ENCODE measurements at regions not wholly inside any gene's neighbourhood (a gene's known extent, or its start where the extent isn't known, plus 50 kb on each side); places are given as distances from the start of the nearest gene placed in this dataset.

DNA sequence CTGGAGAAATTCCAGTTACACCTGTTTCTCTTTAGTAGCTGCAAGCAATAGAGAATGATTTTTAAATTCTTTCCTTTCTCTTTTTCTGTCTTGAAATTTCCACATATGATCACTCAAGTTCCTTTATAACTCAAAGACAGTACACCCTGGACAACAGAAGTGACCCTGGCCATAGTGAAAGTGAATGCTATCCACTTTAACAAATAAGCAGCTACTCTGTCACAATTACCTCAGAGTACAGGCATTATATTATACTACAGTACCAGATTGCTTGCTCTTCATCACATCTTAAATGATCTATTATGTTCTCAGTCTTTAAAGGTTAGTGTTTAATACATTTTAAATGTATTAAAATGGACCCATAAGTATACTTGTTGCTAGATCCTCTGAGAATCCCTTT is 136.2 kb downstream of the KLF12 start:
- no peak for DNase-seq

- DNase-seq, result no peak
These were observed 137.6 kb downstream of the KLF12 start for GRCh38 chr13:73996569-73996968.

DNA sequence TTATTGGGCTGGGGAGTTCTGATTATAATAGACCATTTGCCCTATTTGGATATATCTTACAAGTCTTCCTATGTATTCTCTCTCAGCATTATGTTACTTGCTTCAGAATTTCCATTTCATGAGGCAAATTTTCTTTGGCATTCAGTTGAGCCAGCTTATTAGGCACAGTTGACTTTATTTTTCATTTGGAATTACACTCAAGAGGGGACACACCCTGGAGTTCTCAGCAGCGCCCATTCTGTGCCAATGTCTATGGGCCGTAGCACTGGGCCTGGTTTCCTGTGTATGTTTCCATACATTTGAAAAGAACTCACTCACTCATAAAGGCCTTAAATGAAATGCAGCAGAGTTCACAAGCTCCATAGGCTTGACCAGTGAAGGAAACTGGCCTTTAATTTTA is 138.5 kb downstream of the KLF12 start:
- no peak for DNase-seq

DNA sequence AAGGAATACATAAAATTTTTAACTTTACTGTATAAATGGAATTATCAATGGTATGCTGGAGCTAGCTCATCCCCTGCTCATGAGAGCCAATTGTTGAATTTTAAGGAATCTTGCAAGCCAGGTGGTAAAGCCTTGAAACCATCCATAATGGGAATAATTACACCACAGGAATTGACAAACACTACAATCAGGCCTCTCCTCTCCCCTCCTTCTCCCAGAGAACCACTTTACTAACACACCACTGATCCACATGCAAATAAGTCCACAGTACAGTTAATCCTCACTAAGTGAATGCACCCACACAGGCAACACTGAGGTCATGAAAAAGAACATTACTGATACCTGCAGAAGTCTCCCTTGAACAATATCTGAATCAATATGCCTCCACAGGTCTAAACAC is 140.5 kb downstream of the KLF12 start:
- no peak for DNase-seq

- DNase-seq, result no peak
These were observed 142.3 kb downstream of the KLF12 start for GRCh38 chr13:73991884-73992283.

GRCh38 chr13:73991384-73991783 is 142.8 kb downstream of the KLF12 start:
- no peak for DNase-seq

DNA sequence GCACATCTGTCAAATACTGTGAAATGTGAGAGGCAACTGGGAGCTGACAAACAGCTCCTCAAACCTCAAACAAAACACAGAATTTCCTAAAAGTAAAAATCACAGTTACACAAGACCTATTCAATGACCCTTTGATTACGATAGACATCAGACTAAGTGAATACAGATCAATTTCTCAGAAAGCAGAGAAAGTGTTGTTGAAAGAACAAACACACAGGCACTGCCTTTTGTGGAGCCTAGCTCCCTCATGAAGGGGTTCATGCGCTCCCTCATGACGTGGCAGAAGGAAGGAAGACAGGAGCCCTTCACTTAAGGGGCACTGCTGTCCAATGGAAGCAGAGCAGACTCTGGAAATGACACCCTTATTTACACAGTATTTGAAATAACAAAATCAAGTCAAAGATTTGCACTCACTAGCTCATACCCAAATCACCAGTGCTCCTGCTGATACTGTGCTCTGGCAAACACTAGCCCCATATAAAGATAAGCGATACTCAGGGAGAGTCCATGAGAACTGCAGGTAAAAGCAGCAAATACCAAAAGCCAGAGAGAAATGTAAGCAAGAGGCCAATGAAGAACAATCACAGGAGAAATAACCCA is 144.9 kb downstream of the KLF12 start:
- DNase-seq, result no peak

GRCh38 chr13:73988461-73988860 is 145.7 kb downstream of the KLF12 start:
- no peak for DNase-seq

DNA sequence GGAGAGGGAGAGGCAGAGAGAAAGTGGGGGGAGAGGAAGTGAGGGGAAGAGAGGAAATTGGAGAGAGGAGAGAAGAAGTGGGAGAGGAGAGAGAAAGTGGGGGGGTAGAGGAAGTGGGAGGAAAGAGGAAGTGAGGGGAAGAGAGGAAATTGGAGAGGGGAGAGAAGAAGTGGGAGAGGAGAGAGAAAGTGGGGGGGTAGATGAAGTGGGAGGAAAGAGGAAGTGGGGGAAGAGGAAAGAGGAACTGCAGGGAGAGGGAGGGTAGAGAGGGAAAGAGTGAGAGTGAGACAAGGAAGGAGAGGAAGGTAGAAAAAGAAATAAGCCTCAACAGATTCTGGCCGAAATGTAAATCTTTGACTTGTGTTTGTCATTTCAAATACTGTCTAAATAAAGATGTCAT is 146.6 kb downstream of the KLF12 start:
- no peak for DNase-seq

- no peak for DNase-seq
These were observed 148.4 kb downstream of the KLF12 start for GRCh38 chr13:73985783-73986182.

GRCh38 chr13:73984949-73985691 is 149.1 kb downstream of the KLF12 start:
- no peak for DNase-seq

DNA sequence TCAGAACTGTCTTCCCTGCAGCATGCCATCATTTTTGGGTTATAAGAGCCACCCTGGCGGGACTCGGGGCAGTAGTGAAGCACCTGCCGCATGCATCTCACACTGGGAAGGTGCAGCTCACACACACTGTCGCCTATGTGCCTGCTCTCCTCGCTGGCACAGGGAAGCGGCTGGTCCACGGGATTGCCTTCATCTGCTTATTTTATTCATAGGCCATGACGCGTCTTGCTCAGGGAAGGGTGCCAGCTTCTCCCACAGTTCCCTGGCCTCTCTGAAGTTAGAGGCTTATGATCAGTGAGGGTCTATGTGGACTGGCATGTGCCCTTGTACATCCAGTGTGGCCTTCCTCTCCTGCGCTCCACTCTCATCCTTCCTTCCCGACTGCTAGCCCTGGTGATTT is 150.0 kb downstream of the KLF12 start:
- no peak for DNase-seq

GRCh38 chr13:73983109-73983508 is 151.1 kb downstream of the KLF12 start:
- DNase-seq, result no peak

GRCh38 chr13:73981595-73981994 is 152.6 kb downstream of the KLF12 start:
- DNase-seq, result no peak

DNA sequence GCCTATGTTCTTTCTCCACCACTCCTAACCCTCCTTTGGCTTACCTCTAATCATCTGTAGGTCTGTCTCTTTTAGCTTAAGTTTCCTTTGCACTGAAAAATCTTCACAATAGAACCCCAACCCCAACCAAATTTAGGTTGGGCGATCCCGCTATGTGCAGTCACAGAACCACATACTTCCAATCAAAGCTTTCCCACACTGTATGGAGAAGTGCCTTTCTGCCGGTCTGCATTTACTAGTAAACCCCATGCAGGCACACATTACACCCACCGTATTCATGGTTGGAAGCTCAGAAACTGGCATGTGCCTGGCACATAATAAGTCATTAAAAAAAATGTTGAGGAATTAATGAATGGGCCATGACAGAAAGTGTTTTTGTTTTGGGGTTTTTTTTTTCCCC is 158.4 kb downstream of the KLF12 start:
- DNase-seq, result no peak

DNA sequence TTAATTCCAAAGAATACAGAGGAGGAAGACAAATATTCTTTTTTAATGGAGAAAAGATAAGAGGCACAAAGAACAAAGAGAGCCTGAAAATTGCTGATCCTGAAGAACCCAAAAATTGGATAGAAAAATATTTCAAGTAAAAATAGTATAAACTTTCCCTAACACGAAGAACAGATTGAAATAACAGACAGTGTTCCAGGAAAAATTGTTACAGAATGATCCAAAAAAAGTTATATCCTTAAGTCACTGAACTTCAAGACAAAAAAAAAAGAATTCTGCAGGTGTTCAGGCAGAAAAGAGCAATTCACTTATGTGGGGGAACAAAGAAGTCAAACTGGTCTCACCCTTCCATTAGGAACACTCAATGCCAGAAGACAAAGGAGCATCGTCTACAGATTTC is 160.2 kb downstream of the KLF12 start:
- no peak for DNase-seq

GRCh38 chr13:73973156-73973555 is 161.0 kb downstream of the KLF12 start:
- no peak for DNase-seq

DNA sequence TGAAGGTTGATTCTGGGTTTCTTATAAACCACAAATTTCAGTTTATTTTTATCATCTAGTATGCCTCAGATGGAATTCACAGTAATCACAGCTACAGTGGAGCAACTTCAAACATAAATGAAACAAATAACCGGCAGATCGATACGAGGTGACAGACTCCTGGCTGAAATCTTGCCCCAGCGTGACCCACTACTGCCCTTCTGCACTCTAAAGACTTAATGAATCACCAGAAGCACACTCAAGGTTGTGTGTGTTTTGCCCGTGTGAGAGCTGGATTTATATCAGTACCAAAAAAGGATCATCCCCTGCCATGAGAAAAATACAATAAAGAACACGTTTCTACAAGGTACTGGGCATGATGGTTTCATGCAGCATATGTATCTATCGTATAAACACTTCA is 161.7 kb downstream of the KLF12 start:
- no peak for DNase-seq

DNA sequence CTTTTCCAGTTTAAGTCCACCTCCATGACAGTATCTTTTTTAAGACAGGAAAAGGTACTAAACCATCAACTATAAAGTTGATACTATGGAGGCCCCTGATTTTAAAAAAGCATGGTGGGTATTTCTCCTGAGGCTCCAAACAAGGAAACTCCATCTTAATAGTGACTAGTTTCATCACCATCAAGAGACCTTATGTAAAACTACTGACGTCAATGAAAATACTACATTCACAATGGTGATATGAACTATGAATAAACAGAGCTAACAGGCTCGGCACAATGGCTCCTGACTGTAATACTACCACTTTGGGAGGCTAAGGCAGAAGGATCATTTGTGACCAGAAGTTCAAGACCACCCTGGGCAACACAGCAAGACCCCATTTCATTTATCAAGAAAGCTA is 162.7 kb downstream of the KLF12 start:
- no peak for DNase-seq

DNA sequence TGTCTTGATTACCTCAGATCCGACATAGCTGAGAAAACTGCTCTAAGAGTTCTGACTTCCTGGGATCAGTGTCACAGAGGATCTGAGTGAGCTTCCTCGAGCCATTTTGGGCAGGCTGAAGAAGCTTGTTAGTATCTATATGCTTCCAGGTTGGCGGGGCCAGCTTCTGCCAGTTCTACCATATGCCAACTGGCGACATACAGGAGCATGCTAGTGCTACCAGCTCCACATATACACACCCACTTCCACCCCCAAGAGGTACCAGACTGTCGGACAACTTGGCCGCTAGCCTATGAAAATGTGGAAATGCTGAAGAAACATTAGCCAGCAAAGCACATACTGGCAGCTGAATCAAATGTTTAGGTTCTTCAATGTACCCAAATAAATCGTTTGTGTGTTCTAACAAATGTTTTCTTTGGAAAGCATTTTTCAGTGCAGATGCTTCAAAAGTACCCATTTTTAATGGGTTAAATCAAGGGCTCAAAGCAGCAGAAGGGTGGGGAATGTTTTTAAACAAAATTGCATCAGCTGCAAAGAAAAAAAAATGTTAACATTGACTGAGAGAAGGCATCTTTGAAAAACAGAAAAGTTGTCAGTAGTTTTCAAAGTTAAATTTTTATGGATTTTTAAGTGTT is 163.7 kb downstream of the KLF12 start:
- DNase-seq, result no peak

DNA sequence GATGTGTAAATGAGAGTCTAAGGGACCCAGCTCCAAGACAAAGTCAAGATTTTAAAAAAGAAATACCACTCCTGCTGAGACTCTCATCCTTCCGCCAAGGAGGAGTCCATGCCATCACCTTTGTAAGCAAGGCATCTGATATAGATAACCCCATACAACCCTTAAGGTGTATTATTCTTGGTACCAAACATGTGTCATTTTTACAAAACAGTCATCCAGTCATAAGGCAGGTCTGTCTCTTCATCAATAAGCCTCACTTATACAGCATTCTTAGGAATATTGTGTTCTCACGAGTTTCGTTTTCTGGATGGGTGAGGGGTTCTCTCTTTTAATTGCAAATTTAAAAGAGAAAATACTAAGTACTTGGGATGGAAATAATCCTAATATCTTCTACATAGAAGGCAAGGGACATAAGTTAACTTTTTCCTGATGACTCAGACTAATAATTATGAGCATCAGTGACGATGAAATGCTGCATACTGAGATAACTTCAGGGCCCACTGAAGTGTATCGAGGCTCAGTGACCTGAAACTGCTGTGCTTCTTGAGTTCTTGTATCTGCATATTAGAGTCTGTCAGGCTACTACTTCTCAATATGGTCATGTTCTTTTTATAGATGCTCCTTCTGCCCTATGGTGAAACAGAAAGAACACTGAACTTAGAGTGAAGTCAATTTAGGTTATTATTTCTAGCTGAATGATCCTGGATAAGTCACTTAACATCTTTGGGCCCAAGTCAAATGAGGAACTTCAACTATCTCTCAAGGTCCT is 166.6 kb downstream of the KLF12 start:
- no peak for DNase-seq

GRCh38 chr13:73966331-73966730 is 167.9 kb downstream of the KLF12 start:
- DNase-seq, result peak; percentile 22

- no peak for DNase-seq
These were observed 171.9 kb downstream of the KLF12 start for GRCh38 chr13:73962284-73962683.

DNA sequence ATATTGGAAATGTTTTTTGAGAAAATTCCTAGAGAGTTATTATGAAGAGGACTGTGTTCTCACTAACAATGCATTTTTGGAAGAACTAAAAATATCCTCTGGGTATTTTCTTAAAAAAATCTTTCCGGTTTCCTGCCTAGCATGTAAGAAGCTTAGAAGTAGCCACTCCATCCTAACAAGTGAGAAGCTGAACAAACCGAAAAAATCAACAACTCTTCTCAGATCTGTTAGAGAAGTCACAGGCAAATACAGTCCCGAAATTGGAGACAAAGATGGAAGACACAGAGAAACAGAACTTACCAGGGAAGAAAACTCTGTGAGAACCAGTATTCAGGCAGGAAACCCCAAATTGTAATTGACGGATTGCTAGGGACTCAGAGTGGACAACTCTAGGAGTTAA is 173.0 kb downstream of the KLF12 start:
- no peak for DNase-seq
